GM06990 (cell line): ENCODE measurements at regions not wholly inside any gene's neighbourhood (a gene's known extent, or its start where the extent isn't known, plus 50 kb on each side); places are given as distances from the start of the nearest gene placed in this dataset.

Experiments
- DNase-seq: peaks from one replicate; pipeline ENCODE4 v3.0.0-alpha.2; 2011; ENCODE audit not compliant: insufficient read length; ENCODE audit errors: extremely low read depth
- H3K27me3 ChIP-seq: replicated peaks from 2 replicates; pipeline ENCODE4 v1.6.0; 2011; ENCODE audit warnings: low read length; ENCODE audit not compliant: control insufficient read depth, insufficient read depth
- H3K36me3 ChIP-seq: 2 replicates; pipeline ENCODE4 v1.5.1; 2011; ENCODE audit warnings: low read length; ENCODE audit not compliant: control insufficient read depth, insufficient read depth
- H3K4me3 ChIP-seq: replicated peaks from 2 replicates; pipeline ENCODE4 v1.5.1; 2011; ENCODE audit warnings: low read depth, mild to moderate bottlenecking, control low read depth, low read length
- TF ChIP-seq, protein P1 (sequence below): IDR thresholded peaks from 2 replicates; pipeline ENCODE4 v1.5.1; 2011; ENCODE audit warnings: low read length, control low read depth, mild to moderate bottlenecking, inconsistent platforms; ENCODE audit not compliant: insufficient read depth, poor library complexity, severe bottlenecking

DNA sequence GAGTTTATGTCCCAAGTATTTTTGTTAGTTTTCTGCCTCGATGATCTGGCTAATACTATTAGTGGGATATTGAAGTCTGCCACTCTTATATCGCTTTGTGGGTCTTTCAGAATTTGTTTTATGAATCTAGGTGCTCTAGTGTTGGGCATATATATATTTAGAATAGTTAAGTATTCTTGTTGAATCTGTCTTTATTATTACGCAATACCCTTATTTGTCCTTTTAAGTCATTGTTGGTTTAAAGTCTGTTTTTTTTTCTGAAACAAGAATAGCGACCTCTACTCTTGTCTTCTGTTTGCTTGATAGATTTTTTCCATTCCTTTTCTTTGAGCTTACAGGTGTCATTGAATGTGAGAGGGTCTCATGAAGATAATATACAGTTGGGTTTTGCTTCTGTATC, 239.0 kb downstream of the ASCL1 start:
- DNase-seq = no peak

DNA sequence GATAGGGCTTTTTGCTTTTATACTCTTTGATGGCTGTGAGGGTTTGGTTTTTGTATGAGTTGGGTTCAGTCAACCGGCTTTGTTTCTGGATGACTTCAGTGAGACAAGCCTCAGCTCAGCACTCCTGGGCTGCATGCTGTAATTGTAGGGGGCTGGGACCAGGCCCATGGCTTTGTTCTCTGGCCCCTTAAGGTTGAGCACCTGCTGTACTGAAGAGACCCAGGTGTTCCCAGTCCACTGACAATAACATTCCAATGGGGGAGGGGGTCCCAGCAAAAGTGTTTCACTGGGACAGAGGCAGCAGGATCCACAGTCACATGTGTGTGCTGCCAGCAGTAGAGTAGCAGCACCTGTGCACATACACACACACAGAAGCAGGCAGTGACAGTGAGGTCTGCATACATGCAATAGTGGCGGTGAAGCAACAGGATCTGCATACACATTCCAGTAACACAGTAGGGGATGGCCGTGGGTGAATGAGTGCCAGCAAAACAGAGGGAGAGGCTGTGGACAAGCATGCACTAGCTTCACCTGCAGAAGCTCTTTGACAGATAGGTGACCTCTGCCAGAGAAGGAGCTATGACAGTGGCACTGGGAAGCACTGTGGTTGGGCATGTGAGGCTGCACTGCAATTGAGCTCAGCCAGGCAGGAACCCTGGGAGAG, 240.4 kb downstream of the ASCL1 start:
- Histone ChIP-seq H3K36me3 (no peaks in the 10 kb centered on the region), H3K27me3 (no peaks in the 10 kb centered on the region), H3K4me3 (no peak overlapping the region)
- no peak for DNase-seq
- TF ChIP-seq, protein P1, sequence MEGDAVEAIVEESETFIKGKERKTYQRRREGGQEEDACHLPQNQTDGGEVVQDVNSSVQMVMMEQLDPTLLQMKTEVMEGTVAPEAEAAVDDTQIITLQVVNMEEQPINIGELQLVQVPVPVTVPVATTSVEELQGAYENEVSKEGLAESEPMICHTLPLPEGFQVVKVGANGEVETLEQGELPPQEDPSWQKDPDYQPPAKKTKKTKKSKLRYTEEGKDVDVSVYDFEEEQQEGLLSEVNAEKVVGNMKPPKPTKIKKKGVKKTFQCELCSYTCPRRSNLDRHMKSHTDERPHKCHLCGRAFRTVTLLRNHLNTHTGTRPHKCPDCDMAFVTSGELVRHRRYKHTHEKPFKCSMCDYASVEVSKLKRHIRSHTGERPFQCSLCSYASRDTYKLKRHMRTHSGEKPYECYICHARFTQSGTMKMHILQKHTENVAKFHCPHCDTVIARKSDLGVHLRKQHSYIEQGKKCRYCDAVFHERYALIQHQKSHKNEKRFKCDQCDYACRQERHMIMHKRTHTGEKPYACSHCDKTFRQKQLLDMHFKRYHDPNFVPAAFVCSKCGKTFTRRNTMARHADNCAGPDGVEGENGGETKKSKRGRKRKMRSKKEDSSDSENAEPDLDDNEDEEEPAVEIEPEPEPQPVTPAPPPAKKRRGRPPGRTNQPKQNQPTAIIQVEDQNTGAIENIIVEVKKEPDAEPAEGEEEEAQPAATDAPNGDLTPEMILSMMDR = no peak

More for the DNA sequence above, 239.0 kb downstream of the ASCL1 start:
- Histone ChIP-seq H3K4me3 (no peak overlapping the region), H3K36me3 (no peaks in the 10 kb centered on the region), H3K27me3 (no peaks in the 10 kb centered on the region)
- TF ChIP-seq, protein P1 = no peak

DNA sequence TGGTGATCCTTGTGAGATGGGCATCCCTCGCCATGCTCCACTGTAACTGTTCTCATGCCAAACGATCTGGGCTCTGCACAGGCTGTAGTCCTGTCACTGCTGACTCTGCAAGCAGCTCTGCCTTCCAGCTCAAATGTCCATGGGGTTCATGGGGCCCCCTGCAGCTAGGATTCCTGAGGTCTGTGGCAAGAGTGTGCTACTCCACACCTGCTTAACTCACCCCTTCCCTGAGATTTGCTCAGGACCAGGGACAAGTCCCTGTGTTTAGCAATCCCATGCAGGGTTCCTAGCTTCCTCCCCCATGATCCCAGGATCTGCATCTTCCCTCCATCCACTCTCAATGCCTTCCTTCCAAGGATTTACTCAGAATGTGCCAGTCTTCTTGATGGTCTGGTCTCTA, 241.0 kb downstream of the ASCL1 start:
- DNase-seq = no peak
- Histone ChIP-seq H3K27me3 (no peaks in the 10 kb centered on the region), H3K4me3 (no peak overlapping the region), H3K36me3 (no peaks in the 10 kb centered on the region)
- TF ChIP-seq, protein P1 = no peak

DNA sequence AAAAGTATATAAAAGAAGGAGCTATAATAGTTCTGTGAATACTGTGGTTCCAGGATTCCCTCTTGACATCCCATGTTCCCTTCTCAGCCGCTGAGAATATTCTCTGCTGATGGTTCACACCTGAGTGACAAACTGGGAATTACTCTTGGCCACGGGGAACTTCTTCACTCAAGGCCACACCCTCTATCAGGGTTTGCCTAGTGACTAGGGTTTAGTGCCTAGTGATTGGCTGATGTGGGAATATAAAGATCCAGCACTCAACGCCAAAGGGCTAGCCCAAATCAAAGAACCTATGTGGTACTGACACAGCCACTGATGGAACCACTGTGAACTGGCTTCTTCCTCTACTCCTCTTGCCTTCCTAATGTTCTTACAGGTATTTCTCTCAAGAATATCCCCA, 248.4 kb downstream of the ASCL1 start:
- TF ChIP-seq, protein P1 = no peak
- Histone ChIP-seq H3K4me3 (no peak overlapping the region), H3K27me3 (no peaks in the 10 kb centered on the region), H3K36me3 (no peaks in the 10 kb centered on the region)
- no peak for DNase-seq

DNA sequence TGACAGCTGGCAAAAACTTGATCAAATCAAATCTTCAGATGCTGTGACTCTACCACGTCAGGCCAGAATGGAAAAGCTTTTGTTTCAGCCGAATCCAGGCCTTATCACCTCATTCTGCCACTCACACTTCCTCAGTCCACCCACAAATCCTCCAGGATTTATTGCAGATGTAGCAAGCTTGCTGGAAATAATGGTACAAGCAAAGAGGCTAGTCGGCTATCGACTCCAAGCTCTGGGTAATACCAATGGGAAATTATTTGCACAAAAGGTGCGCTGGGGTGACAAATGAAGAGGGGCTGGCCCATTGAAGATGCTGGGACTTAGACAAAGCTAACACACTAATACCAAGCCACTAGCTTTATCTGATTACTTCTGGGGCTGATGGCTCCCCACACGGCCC, 250.5 kb downstream of the ASCL1 start:
- Histone ChIP-seq H3K27me3 (no peaks in the 10 kb centered on the region), H3K4me3 (no peak overlapping the region), H3K36me3 (no peaks in the 10 kb centered on the region)
- TF ChIP-seq, protein P1 = no peak
- DNase-seq = no peak

DNA sequence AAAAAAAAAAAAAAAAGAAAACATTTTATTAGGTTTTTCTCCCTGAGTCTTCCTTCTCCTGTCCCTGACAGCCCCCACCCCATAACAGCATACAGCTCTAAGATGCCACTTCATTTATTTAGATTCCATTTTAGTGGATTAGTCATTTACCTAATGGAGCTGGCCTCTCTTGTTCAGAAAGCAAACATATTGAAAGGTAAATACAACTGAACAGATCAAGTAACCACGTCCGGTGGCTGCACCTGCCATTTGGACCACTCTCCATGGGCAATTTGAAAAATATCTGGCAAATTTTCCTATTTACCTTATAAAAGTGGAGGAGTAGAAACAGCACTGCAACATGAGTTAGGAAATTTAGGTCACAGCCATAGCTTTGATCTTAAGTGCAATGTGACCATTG, 254.6 kb downstream of the C12orf42 start:
- no peak for DNase-seq
- H3K4me3 ChIP-seq = no peak overlapping the region
- no peaks in the 10 kb centered on the region; the same call in 1 of the 2 replicates for H3K27me3 ChIP-seq
- TF ChIP-seq, protein P1 = no peak
- H3K36me3 ChIP-seq = no peaks in the 10 kb centered on the region
